ENCODE measurements at regions not wholly inside any gene's neighbourhood (a gene's known extent, or its start where the extent isn't known, plus 50 kb on each side); places are given as distances from the start of the nearest gene placed in this dataset.

GRCh38 chr10:43885842-43886241 lies 237.2 kb upstream of the ZNF32 start:
- 86% methylated on average over 2 of the region's 2 CpGs for WGBS (ENCODE audit: insufficient coverage)
- Histone ChIP-seq H3K27me3 (ENCODE audit: control insufficient read depth, insufficient read depth, low read length) (peaks cover 8% of the 10 kb centered on the region), H3K4me1 (ENCODE audit: control insufficient read depth, insufficient read depth, low read length) (no peaks in the 10 kb centered on the region), H3K27ac (ENCODE audit: low read length) (no peak overlapping the region), H3K9me3 (ENCODE audit: control insufficient read depth, insufficient read depth, low read length) (no peaks in the 10 kb centered on the region), H3K4me3 (ENCODE audit: low read length) (no peak overlapping the region), H3K36me3 (ENCODE audit: control insufficient read depth, insufficient read depth, low read length) (no peaks in the 10 kb centered on the region)
- intact Hi-C loops (cut with micrococcal nuclease): no loop called here
- DNase-seq (peak in 1 of 2 donors; percentile 8), ATAC-seq (no peak)
- TF ChIP-seq CTCF (IDR thresholded peaks at IDR 0.05): no peak
- no peaks in the 10 kb centered on the region for H3K4me1 Mint-ChIP-seq
- no peak overlapping the region for H3K27ac Mint-ChIP-seq
- no peak overlapping the region for H3K4me3 Mint-ChIP-seq
- no peaks in the 10 kb centered on the region for H3K9me3 Mint-ChIP-seq
- H3K36me3 Mint-ChIP-seq: no peaks in the 10 kb centered on the region
- H3K27me3 Mint-ChIP-seq (ENCODE audit: low read depth in 2 of 2): peaks cover 20 to 40% of the 10 kb centered on the region in 2 donors

- no peak for DNase-seq
- ATAC-seq: no peak
- intact Hi-C loops (cut with micrococcal nuclease): no loop called here
- H3K36me3 ChIP-seq (ENCODE audit: control insufficient read depth, insufficient read depth, low read length): no peaks in the 10 kb centered on the region
- TF ChIP-seq CTCF (IDR thresholded peaks at IDR 0.05): no peak
- 87% methylated on average over 5 of the region's 5 CpGs for WGBS (ENCODE audit: insufficient coverage)
- no peaks in the 10 kb centered on the region for H3K9me3 ChIP-seq (ENCODE audit: control insufficient read depth, insufficient read depth, low read length)
- H3K4me1 Mint-ChIP-seq: no peaks in the 10 kb centered on the region
- no peak overlapping the region for H3K4me3 Mint-ChIP-seq
- no peak overlapping the region for H3K4me3 ChIP-seq (ENCODE audit: low read length)
- peaks cover 17 to 34% of the 10 kb centered on the region in 2 donors for H3K27me3 Mint-ChIP-seq (ENCODE audit: low read depth in 2 of 2)
- peaks cover 8% of the 10 kb centered on the region for H3K27me3 ChIP-seq (ENCODE audit: control insufficient read depth, insufficient read depth, low read length)
- H3K27ac ChIP-seq (ENCODE audit: low read length): no peak overlapping the region
- H3K4me1 ChIP-seq (ENCODE audit: control insufficient read depth, insufficient read depth, low read length): no peaks in the 10 kb centered on the region
- H3K36me3 Mint-ChIP-seq: no peaks in the 10 kb centered on the region
- no peaks in the 10 kb centered on the region for H3K9me3 Mint-ChIP-seq
- H3K27ac Mint-ChIP-seq: no peak overlapping the region
These were observed 236.6 kb upstream of the ZNF32 start for GRCh38 chr10:43885252-43885651.

GRCh38 chr10:43884501-43885105 lies 235.9 kb upstream of the ZNF32 start:
- H3K27me3 Mint-ChIP-seq (ENCODE audit: low read depth in 2 of 2): peaks cover 14 to 33% of the 10 kb centered on the region in 2 donors
- Histone ChIP-seq H3K27me3 (ENCODE audit: control insufficient read depth, insufficient read depth, low read length) (peaks cover 3% of the 10 kb centered on the region), H3K4me1 (ENCODE audit: control insufficient read depth, insufficient read depth, low read length) (no peaks in the 10 kb centered on the region), H3K36me3 (ENCODE audit: control insufficient read depth, insufficient read depth, low read length) (no peaks in the 10 kb centered on the region), H3K4me3 (ENCODE audit: low read length) (no peak overlapping the region), H3K9me3 (ENCODE audit: control insufficient read depth, insufficient read depth, low read length) (no peaks in the 10 kb centered on the region), H3K27ac (ENCODE audit: low read length) (no peak overlapping the region)
- intact Hi-C loops (cut with micrococcal nuclease): no loop called here
- H3K4me3 Mint-ChIP-seq: no peak overlapping the region
- H3K9me3 Mint-ChIP-seq: no peaks in the 10 kb centered on the region
- H3K27ac Mint-ChIP-seq: no peak overlapping the region
- no peaks in the 10 kb centered on the region for H3K36me3 Mint-ChIP-seq
- no peak for ATAC-seq
- no peak for DNase-seq
- 85% methylated on average over 4 of the region's 8 CpGs for WGBS (ENCODE audit: insufficient coverage)
- H3K4me1 Mint-ChIP-seq: no peaks in the 10 kb centered on the region
- TF ChIP-seq CTCF (IDR thresholded peaks at IDR 0.05): no peak

- Histone ChIP-seq H3K9me3 (ENCODE audit: control insufficient read depth, insufficient read depth, low read length) (no peaks in the 10 kb centered on the region), H3K4me3 (ENCODE audit: low read length) (no peak overlapping the region), H3K4me1 (ENCODE audit: control insufficient read depth, insufficient read depth, low read length) (no peaks in the 10 kb centered on the region), H3K36me3 (ENCODE audit: control insufficient read depth, insufficient read depth, low read length) (no peaks in the 10 kb centered on the region), H3K27me3 (ENCODE audit: control insufficient read depth, insufficient read depth, low read length) (no peaks in the 10 kb centered on the region), H3K27ac (ENCODE audit: low read length) (no peak overlapping the region)
- H3K36me3 Mint-ChIP-seq: no peaks in the 10 kb centered on the region
- no peak for ATAC-seq
- no peak overlapping the region for H3K27ac Mint-ChIP-seq
- DNase-seq: no peak
- intact Hi-C loops (cut with micrococcal nuclease): no loop called here
- H3K9me3 Mint-ChIP-seq: no peaks in the 10 kb centered on the region
- H3K4me3 Mint-ChIP-seq: no peak overlapping the region
- no peak for TF ChIP-seq CTCF (IDR thresholded peaks at IDR 0.05)
- H3K27me3 Mint-ChIP-seq (ENCODE audit: low read depth in 2 of 2): peaks cover 17 to 20% of the 10 kb centered on the region in 2 donors
- WGBS (ENCODE audit: insufficient coverage): 73% methylated on average over 2 of the region's 2 CpGs
- peaks cover 5 to 8% of the 10 kb centered on the region in 2 donors for H3K4me1 Mint-ChIP-seq
These were observed 234.0 kb upstream of the ZNF32 start for GRCh38 chr10:43882711-43883110.
